Activated naive CD4-positive, alpha-beta T cell treated with anti-CD3 and anti-CD28 coated beads, Interleukin-2, amount 10 ng/mL, durations not matched to agents 7 days and 5 days (primary cell): ENCODE measurements at regions not wholly inside any gene's neighbourhood (a gene's known extent, or its start where the extent isn't known, plus 50 kb on each side); places are given as distances from the start of the nearest gene placed in this dataset.
"Not testable (repeated sequence)": the region's sequence is repeated elsewhere in the genome, so short reads cannot be mapped to it uniquely, and the experiment has no call there.

Experiments
- CTCF ChIA-PET: fragments of 350-600 bp; sonication (Branson Sonifier 250); formaldehyde crosslinking; loops from one replicate; lab custom pipeline; 2021; ENCODE audit warnings: antibody characterized with exemption; lab: Charles Lee
- DNase-seq: peaks from one replicate; pipeline ENCODE4 v3.0.0-alpha.2; 2020
- H3K27ac Mint-ChIP-seq: one replicate; pipeline ENCODE4 v1.8.0; 2021; ENCODE audit warnings: mild to moderate bottlenecking, moderate library complexity, mixed read lengths
- H3K27me3 Mint-ChIP-seq: one replicate; pipeline ENCODE4 v1.8.0; 2021; ENCODE audit warnings: mild to moderate bottlenecking, mixed read lengths
- H3K36me3 Mint-ChIP-seq: one replicate; pipeline ENCODE4 v1.8.0; 2021; ENCODE audit warnings: mixed read lengths
- H3K4me1 Mint-ChIP-seq: one replicate; pipeline ENCODE4 v1.8.0; 2021; ENCODE audit warnings: mixed read lengths
- H3K4me3 Mint-ChIP-seq: one replicate; pipeline ENCODE4 v1.8.0; 2021; ENCODE audit warnings: mild to moderate bottlenecking, moderate library complexity, mixed read lengths
- H3K9me3 Mint-ChIP-seq: one replicate; pipeline ENCODE4 v1.8.0; 2021; ENCODE audit warnings: mixed read lengths

GRCh38 chr13:97879646-97880310 is 73.7 kb upstream of the IPO5 start:
- H3K36me3 Mint-ChIP-seq, result no peaks in the 10 kb centered on the region
- no peak overlapping the region for H3K27ac Mint-ChIP-seq
- no peaks in the 10 kb centered on the region for H3K27me3 Mint-ChIP-seq
- no peaks in the 10 kb centered on the region for H3K9me3 Mint-ChIP-seq
- H3K4me3 Mint-ChIP-seq, result no peak overlapping the region
- CTCF ChIA-PET, result no interaction called here
- H3K4me1 Mint-ChIP-seq, result no peaks in the 10 kb centered on the region
- DNase-seq, result no peak

GRCh38 chr13:97880311-97880675 is 73.2 kb upstream of the IPO5 start:
- CTCF ChIA-PET, result no interaction called here
- no peaks in the 10 kb centered on the region for H3K36me3 Mint-ChIP-seq
- no peak overlapping the region for H3K27ac Mint-ChIP-seq
- no peaks in the 10 kb centered on the region for H3K9me3 Mint-ChIP-seq
- no peak for DNase-seq
- H3K27me3 Mint-ChIP-seq, result no peaks in the 10 kb centered on the region
- H3K4me1 Mint-ChIP-seq, result no peaks in the 10 kb centered on the region
- no peak overlapping the region for H3K4me3 Mint-ChIP-seq

- no peaks in the 10 kb centered on the region for H3K27me3 Mint-ChIP-seq
- H3K27ac Mint-ChIP-seq, result no peak overlapping the region
- CTCF ChIA-PET, result no interaction called here
These were observed 71.9 kb upstream of the IPO5 start for GRCh38 chr13:97881556-97881955.

GRCh38 chr13:97883396-97883795 is 70.1 kb upstream of the IPO5 start:
- no peaks in the 10 kb centered on the region for H3K4me1 Mint-ChIP-seq
- H3K27ac Mint-ChIP-seq, result no peak overlapping the region
- no peak overlapping the region for H3K4me3 Mint-ChIP-seq
- no peaks in the 10 kb centered on the region for H3K36me3 Mint-ChIP-seq
- H3K9me3 Mint-ChIP-seq, result no peaks in the 10 kb centered on the region
- no peaks in the 10 kb centered on the region for H3K27me3 Mint-ChIP-seq
- CTCF ChIA-PET, result no interaction called here
- DNase-seq, result no peak

More at GRCh38 chr13:97881556-97881955, 71.9 kb upstream of the IPO5 start:
- DNase-seq, result no peak
- Mint-ChIP-seq H3K4me3 (no peak overlapping the region), H3K9me3 (no peaks in the 10 kb centered on the region), H3K36me3 (no peaks in the 10 kb centered on the region), H3K4me1 (no peaks in the 10 kb centered on the region)

GRCh38 chr13:97884707-97885468 is 68.6 kb upstream of the IPO5 start:
- DNase-seq, result no peak
- no peaks in the 10 kb centered on the region for H3K27me3 Mint-ChIP-seq
- no peak overlapping the region for H3K27ac Mint-ChIP-seq
- no peaks in the 10 kb centered on the region for H3K9me3 Mint-ChIP-seq
- H3K4me1 Mint-ChIP-seq, result no peaks in the 10 kb centered on the region
- no peak overlapping the region for H3K4me3 Mint-ChIP-seq
- CTCF ChIA-PET, result no interaction called here
- H3K36me3 Mint-ChIP-seq, result no peaks in the 10 kb centered on the region

GRCh38 chr13:97885641-97886040 is 67.8 kb upstream of the IPO5 start:
- CTCF ChIA-PET, result no interaction called here
- Mint-ChIP-seq H3K36me3 (no peaks in the 10 kb centered on the region), H3K27me3 (no peaks in the 10 kb centered on the region), H3K27ac (no peak overlapping the region), H3K4me3 (no peak overlapping the region), H3K9me3 (no peaks in the 10 kb centered on the region), H3K4me1 (no peaks in the 10 kb centered on the region)
- no peak for DNase-seq

- no peak overlapping the region for H3K4me3 Mint-ChIP-seq
- no peaks in the 10 kb centered on the region for H3K4me1 Mint-ChIP-seq
- no peak for DNase-seq
- H3K36me3 Mint-ChIP-seq, result no peaks in the 10 kb centered on the region
- H3K9me3 Mint-ChIP-seq, result no peaks in the 10 kb centered on the region
- CTCF ChIA-PET, result no interaction called here
- H3K27me3 Mint-ChIP-seq, result peaks cover 8% of the 10 kb centered on the region
- H3K27ac Mint-ChIP-seq, result no peak overlapping the region
These were observed 63.7 kb upstream of the IPO5 start for GRCh38 chr13:97889803-97890202.

GRCh38 chr13:97890573-97890972 is 62.9 kb upstream of the IPO5 start:
- no peaks in the 10 kb centered on the region for H3K9me3 Mint-ChIP-seq
- CTCF ChIA-PET, result no interaction called here

GRCh38 chr13:97891964-97892363 is 61.5 kb upstream of the IPO5 start:
- not testable (repeated sequence) for H3K27me3 Mint-ChIP-seq, H3K4me3 Mint-ChIP-seq

More at GRCh38 chr13:97890573-97890972, 62.9 kb upstream of the IPO5 start:
- no peak overlapping the region for H3K27ac Mint-ChIP-seq
- H3K4me3 Mint-ChIP-seq, result no peak overlapping the region
- H3K36me3 Mint-ChIP-seq, result no peaks in the 10 kb centered on the region
- peaks cover 8% of the 10 kb centered on the region for H3K27me3 Mint-ChIP-seq
- H3K4me1 Mint-ChIP-seq, result no peaks in the 10 kb centered on the region
- DNase-seq, result no peak

GRCh38 chr13:97892717-97893116 is 60.8 kb upstream of the IPO5 start:
- H3K4me1 Mint-ChIP-seq, result no peaks in the 10 kb centered on the region
- H3K27ac Mint-ChIP-seq, result no peak overlapping the region
- H3K27me3 Mint-ChIP-seq, result peaks cover 8% of the 10 kb centered on the region
- DNase-seq, result no peak
- no peaks in the 10 kb centered on the region for H3K36me3 Mint-ChIP-seq
- no peak overlapping the region for H3K4me3 Mint-ChIP-seq
- no peaks in the 10 kb centered on the region for H3K9me3 Mint-ChIP-seq
- CTCF ChIA-PET, result interaction anchor here (1.0 kb wide), 1 partner anchor 36 kb away, joined by 3 read pairs; no protein-coding TSS in a partner anchor

More at GRCh38 chr13:97891964-97892363, 61.5 kb upstream of the IPO5 start:
- DNase-seq, H3K27ac Mint-ChIP-seq, H3K9me3 Mint-ChIP-seq, H3K36me3 Mint-ChIP-seq, H3K4me1 Mint-ChIP-seq: not testable (repeated sequence)
- CTCF ChIA-PET, result interaction anchor here (1.0 kb wide), 1 partner anchor 35 kb away, joined by 3 read pairs; no protein-coding TSS in a partner anchor

- Mint-ChIP-seq H3K4me3 (no peak overlapping the region), H3K27me3 (peaks cover 12% of the 10 kb centered on the region), H3K36me3 (no peaks in the 10 kb centered on the region), H3K27ac (no peak overlapping the region), H3K9me3 (no peaks in the 10 kb centered on the region), H3K4me1 (no peaks in the 10 kb centered on the region)
- CTCF ChIA-PET, result no interaction called here
- DNase-seq, result no peak
These were observed 58.1 kb upstream of the IPO5 start for GRCh38 chr13:97895383-97895782.

- no peaks in the 10 kb centered on the region for H3K9me3 Mint-ChIP-seq
- H3K27me3 Mint-ChIP-seq, result peaks cover 12% of the 10 kb centered on the region
- CTCF ChIA-PET, result no interaction called here
- H3K27ac Mint-ChIP-seq, result no peak overlapping the region
- no peaks in the 10 kb centered on the region for H3K4me1 Mint-ChIP-seq
- H3K36me3 Mint-ChIP-seq, result no peaks in the 10 kb centered on the region
- no peak for DNase-seq
- no peak overlapping the region for H3K4me3 Mint-ChIP-seq
These were observed 57.0 kb upstream of the IPO5 start for GRCh38 chr13:97896446-97896845.

GRCh38 chr13:97901716-97902115 is 51.8 kb upstream of the IPO5 start:
- H3K27ac Mint-ChIP-seq, result no peak overlapping the region
- H3K4me1 Mint-ChIP-seq, result no peaks in the 10 kb centered on the region
- no peak overlapping the region for H3K4me3 Mint-ChIP-seq
- DNase-seq, result no peak
- no peaks in the 10 kb centered on the region for H3K36me3 Mint-ChIP-seq
- CTCF ChIA-PET, result interaction anchor here (1.1 kb wide), 1 partner anchor 10 kb away, joined by 4 read pairs; no protein-coding TSS in a partner anchor
- no peaks in the 10 kb centered on the region for H3K9me3 Mint-ChIP-seq
- peaks cover 4% of the 10 kb centered on the region for H3K27me3 Mint-ChIP-seq
